HEK293 (cell line): ENCODE measurements at regions not wholly inside any gene's neighbourhood (a gene's known extent, or its start where the extent isn't known, plus 50 kb on each side); places are given as distances from the start of the nearest gene placed in this dataset.

Experiments
- CTCF ChIP-seq: fragments of 450-650 bp; formaldehyde crosslinking; IDR thresholded peaks from 2 replicates; pipeline ENCODE4 v1.5.1; 2016; ENCODE audit warnings: missing biosample characterization, missing genetic modification characterization
- HOXD13 ChIP-seq: sonication (generic); formaldehyde crosslinking; IDR thresholded peaks from 2 replicates; pipeline ENCODE4 v1.8.0; 2022; ENCODE audit warnings: missing genetic modification reagents, borderline replicate concordance
- YY1 ChIP-seq: fragments of 450-650 bp; formaldehyde crosslinking; IDR thresholded peaks from 2 replicates; pipeline ENCODE4 v1.5.1; 2018; ENCODE audit warnings: missing biosample characterization, missing genetic modification characterization
- YY2 ChIP-seq: fragments of 450-650 bp; formaldehyde crosslinking; IDR thresholded peaks from 2 replicates; pipeline ENCODE4 v1.5.1; 2016; ENCODE audit warnings: missing biosample characterization, missing genetic modification characterization
- ZBTB11 ChIP-seq: fragments of 450-650 bp; formaldehyde crosslinking; conservative IDR thresholded peaks from 2 replicates; pipeline ENCODE4 v1.5.1; 2016; ENCODE audit warnings: low read depth, missing biosample characterization, missing genetic modification characterization
- ZFP41 ChIP-seq: fragments of 450-650 bp; formaldehyde crosslinking; IDR thresholded peaks from 2 replicates; pipeline ENCODE4 v1.5.1; 2016; ENCODE audit warnings: missing biosample characterization, missing genetic modification characterization, borderline replicate concordance
- ZNF138 ChIP-seq: fragments of 450-650 bp; formaldehyde crosslinking; IDR thresholded peaks from 2 replicates; pipeline ENCODE4 v1.5.1; 2016; ENCODE audit warnings: missing biosample characterization, missing genetic modification characterization, borderline replicate concordance
- ZNF26 ChIP-seq: fragments of 450-650 bp; formaldehyde crosslinking; IDR thresholded peaks from 2 replicates; pipeline ENCODE4 v1.5.1; 2016; ENCODE audit warnings: missing biosample characterization, missing genetic modification characterization
- ZNF624 ChIP-seq: fragments of 450-650 bp; formaldehyde crosslinking; IDR thresholded peaks from 2 replicates; pipeline ENCODE4 v1.5.1; 2017; ENCODE audit warnings: missing biosample characterization, missing genetic modification characterization
- ZNF626 ChIP-seq: fragments of 450-650 bp; sonication (Bioruptor Pico); formaldehyde crosslinking; IDR thresholded peaks from 2 replicates; pipeline ENCODE4 v1.5.1; 2018; ENCODE audit warnings: missing biosample characterization, missing genetic modification characterization, inconsistent platforms
- ZSCAN30 ChIP-seq: fragments of 450-650 bp; IDR thresholded peaks from 2 replicates; pipeline ENCODE4 v1.5.1; 2018; ENCODE audit warnings: missing biosample characterization, mild to moderate bottlenecking, missing genetic modification characterization, moderate library complexity
- TF ChIP-seq, protein P1 (sequence below): fragments of 450-650 bp; formaldehyde crosslinking; IDR thresholded peaks from 2 replicates; pipeline ENCODE4 v1.5.1; 2016; ENCODE audit warnings: missing biosample characterization, missing genetic modification characterization

DNA sequence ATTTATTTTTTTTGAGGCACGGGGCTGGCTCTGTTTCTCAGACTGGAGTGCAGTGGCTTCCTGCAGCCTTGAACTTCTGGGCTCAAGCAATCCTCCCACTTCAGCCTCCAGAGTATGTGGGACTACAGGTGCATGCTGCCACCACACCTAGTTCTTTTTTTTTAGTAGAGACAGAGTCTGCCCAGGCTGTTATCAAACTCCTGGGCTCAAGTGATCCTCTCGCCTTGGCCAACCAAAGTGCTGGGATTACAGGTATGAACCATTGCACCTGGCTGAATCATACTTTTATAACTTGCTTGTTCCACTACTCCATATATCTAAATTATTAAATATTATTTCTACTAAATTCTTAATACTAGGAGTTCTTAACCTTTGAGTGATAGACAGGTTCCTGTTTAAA is 111.6 kb downstream of the BTG1 start:
- TF ChIP-seq ZSCAN30 (tag by site-specific recombination) (no peak), CTCF (tag by site-specific recombination) (no peak), YY2 (tag by site-specific recombination) (no peak), HOXD13 (CRISPR knock-in tag) (no peak), ZNF624 (no peak), ZFP41 (tag by site-specific recombination) (no peak), ZNF26 (tag by site-specific recombination) (no peak), ZNF138 (tag by site-specific recombination) (no peak), ZNF626 (tag by site-specific recombination) (no peak), YY1 (no peak), ZBTB11 (tag by site-specific recombination) (no peak)
- TF ChIP-seq, protein P1, sequence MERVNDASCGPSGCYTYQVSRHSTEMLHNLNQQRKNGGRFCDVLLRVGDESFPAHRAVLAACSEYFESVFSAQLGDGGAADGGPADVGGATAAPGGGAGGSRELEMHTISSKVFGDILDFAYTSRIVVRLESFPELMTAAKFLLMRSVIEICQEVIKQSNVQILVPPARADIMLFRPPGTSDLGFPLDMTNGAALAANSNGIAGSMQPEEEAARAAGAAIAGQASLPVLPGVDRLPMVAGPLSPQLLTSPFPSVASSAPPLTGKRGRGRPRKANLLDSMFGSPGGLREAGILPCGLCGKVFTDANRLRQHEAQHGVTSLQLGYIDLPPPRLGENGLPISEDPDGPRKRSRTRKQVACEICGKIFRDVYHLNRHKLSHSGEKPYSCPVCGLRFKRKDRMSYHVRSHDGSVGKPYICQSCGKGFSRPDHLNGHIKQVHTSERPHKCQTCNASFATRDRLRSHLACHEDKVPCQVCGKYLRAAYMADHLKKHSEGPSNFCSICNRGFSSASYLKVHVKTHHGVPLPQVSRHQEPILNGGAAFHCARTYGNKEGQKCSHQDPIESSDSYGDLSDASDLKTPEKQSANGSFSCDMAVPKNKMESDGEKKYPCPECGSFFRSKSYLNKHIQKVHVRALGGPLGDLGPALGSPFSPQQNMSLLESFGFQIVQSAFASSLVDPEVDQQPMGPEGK (tag by site-specific recombination) = no peak
